Ureter (tissue), 1 donor: ENCODE measurements at regions not wholly inside any gene's neighbourhood (a gene's known extent, or its start where the extent isn't known, plus 50 kb on each side); places are given as distances from the start of the nearest gene placed in this dataset.

Source experiments
- DNase-seq: peaks from one replicate; pipeline ENCODE4 v3.0.0-alpha.2; 2020; ENCODE audit warnings: low spot score
- donor health status: DM: yes; HTN: yes; CAD: no.

DNA sequence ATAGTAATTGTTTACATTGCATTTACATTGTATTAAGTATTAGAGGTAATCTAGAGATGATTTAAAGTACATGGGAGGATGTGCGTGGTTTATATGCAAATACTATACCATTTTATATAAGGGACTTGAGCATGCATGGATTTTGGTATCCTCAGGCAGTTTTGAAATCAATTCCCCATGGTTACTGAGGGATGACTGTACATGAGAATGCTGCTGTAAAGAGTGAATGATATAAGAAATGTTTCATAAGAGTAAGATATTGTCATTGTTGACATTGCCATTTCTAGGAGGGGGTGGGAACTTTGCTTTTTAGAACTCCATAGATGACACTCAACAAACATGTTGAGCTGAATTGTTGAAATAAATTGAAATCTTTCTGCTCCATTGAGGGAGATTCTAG is 185.0 kb downstream of the SEMA6A start:
- no peak for DNase-seq

DNA sequence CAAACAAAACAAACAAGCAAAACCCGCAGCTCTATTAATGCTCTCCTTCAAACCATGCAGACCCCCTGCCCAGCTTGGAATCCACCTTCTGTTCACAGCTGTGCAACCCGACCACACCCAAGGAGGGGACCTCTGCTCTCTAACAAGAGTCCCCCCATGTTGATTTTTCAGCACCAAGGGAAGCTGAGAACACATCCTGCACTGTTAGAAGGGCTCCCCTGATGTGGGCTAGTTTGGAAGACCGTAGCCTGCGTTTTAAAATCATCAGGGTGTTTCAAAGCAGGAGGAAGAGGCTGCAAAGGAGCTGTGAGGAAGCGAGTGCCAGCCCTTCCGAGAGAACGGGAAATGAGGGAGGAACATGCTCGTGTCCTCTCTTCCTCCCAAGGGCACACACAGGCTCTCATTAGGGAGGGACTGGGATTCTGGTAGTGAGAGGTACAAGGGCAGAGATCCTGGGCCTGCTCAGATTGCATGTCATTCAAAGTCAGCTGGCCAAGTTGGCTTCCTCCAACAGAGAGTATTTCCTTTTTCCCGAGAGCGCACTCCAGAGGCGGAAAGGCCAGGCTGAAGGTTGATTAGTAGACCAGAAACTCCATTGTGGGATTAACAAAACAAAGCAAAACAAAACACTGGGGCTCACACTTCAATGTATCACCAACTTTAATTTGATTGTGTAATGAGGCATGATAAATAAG is 185.9 kb downstream of the SEMA6A start:
- no peak for DNase-seq

DNA sequence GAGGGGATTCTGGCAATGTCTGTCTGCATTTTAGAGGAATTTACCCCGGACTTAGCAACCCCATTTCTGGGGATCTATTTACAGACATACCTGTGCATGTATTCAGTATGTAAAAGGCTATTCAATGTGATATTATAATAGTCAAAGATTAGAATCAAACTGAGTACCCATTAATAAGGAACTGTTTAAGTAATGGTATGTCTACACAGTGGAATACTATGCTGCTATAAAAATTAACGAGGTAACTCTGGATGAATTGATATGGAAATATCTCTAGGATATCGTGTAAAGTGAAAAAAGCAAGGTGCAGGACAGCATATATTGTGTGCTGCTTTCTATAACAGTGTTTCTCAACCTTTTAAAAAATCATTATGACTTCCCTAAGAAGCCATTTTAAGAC is 186.9 kb downstream of the SEMA6A start:
- no peak for DNase-seq

DNA sequence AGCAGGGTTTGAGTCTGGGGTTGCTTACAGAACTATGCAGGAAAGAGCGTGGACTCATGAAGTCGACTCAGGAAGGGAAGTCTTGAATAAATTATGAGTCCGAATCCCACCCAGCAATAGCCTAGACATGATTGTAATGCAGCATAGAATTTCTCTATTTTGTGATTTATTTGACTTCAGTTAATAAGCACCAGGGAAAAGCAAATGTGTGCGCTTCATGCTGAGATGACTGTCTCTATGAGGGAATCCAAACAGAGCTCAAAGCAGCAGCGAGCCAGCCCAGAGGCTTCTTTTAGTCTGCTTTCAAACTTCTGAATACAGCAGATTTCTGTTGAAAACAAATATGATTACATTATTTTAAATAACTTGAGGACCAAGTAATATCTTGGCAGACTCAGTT is 188.0 kb downstream of the SEMA6A start:
- DNase-seq, result no peak

DNA sequence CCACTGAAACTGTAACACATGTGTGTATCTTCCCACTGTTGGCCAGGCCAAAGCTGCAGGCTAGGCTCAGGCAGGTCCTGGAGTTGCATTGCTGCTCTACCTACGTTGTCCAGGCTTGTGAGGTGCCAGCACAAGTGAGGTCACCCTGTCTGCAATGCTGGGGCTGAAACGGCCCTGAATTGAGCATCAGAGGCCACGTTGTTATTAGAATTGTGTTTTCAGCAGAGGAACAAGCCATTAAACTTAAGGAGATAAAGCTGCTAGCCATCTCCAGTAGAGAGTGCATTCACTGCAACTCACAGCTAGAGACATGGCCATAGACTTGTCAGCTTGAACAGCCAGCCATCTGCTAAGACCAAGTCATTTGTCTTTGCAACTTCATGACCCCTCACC is 191.8 kb downstream of the SEMA6A start:
- no peak for DNase-seq

DNA sequence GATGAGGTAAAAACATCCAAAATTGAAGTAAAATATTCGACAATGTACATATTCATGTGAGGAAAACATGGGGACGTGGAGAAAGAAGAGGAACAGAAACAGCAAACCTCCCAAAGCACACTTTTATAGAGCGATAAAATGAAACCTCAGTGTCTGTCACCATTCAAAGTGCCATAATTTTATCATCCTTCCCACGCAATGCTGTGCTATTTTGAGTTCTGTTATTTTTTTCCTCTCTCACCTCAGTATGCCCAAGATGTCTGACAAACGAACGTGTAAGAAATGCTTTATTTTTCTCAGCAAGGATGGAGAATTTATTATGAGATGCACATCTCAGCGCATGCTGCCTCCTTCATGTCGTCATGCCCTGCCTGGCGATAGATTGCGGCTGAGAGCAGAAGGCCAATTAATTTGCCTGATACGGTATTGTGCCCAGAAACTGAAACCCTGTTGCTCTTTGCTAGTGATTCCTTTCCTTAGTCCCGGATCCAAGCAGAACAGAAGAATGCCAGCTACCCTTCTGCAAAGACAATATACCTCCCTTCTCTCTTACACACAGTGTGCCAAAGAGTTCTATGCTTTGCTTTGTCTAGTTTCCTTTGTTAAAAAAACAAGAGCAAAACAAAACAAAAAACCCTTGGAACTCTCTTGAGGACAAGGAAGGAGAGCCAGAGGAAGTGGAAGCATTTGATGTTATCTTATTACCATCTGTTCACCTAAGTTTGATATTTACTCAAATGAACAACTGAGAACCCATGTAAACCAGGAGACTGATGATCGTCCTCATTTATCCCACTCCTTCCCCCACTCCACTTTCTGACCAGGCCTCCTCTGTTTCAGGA is 192.4 kb downstream of the SEMA6A start:
- DNase-seq, result no peak

DNA sequence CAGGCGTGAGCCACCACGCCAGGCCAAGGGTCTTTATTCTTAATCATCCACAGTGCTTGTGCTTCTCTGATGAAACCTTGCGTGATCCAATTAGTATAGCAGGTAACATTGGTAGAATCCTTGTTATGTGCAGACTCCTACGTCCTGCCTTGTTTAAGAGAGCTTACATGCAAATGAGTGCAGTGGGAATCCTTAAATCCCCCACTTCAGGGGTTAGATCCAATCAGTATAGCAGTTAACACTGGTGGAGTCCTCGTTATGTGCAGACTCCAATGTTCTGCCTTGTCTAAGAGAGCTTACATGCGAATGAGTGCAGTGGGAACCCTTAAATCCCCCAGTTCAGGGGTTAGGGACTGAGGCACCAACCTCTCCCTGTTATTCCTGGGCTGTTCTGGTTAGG is 193.4 kb downstream of the SEMA6A start:
- no peak for DNase-seq

DNA sequence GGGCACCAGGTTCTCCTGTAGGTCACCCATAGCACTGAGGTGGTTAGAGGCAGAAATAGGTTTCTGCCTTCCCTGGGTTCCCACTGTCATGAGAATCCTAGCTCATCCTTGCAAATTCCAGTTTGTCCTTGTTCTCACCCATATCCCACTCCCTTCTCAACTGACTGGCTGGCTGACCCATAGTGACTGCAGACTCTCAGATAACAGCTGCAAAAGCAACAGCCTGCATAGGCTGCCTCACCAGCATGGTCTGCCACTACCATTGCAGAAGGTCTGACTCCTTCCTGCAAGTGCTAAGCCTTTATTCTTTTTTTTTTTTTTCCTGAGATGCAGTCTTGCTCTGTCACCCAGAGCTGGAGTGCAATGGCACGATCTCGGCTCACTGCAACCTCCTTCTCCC is 194.0 kb downstream of the SEMA6A start:
- no peak for DNase-seq

DNA sequence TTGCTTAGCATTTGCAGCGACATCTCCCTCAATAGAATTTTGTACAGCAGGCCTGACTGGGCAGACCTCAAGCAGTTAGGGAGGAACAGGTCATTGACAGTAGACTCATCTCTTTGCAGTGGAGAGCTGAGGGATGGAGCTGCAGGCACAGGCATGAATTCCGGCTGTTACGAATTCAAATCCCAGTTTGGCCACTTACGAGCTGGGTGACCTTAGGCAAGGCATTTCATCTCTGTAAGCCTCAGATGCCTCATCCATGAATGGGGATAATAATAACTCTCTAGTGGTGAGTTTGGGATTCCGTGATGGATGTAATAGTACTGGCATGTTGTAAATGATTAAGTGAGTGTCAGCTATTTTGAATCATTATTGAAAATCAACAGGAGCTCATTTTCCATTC is 195.3 kb downstream of the SEMA6A start:
- DNase-seq, result no peak

DNA sequence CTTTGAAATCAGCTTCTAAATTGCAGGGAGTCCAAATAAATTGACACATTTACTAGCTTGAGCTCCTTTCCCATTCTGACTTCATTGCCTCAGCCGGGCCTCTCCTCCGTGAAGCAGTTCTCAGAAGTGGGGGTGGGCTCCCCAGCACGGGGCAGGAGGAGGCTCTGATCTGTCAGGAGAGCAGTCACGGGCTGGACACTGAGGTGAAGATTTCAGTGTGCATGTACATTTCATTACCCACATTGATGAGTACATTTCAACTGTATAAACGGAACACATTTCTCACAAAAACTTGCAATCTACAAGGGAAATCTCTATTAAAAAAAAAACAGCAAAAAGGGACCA is 195.9 kb downstream of the SEMA6A start:
- DNase-seq, result no peak

DNA sequence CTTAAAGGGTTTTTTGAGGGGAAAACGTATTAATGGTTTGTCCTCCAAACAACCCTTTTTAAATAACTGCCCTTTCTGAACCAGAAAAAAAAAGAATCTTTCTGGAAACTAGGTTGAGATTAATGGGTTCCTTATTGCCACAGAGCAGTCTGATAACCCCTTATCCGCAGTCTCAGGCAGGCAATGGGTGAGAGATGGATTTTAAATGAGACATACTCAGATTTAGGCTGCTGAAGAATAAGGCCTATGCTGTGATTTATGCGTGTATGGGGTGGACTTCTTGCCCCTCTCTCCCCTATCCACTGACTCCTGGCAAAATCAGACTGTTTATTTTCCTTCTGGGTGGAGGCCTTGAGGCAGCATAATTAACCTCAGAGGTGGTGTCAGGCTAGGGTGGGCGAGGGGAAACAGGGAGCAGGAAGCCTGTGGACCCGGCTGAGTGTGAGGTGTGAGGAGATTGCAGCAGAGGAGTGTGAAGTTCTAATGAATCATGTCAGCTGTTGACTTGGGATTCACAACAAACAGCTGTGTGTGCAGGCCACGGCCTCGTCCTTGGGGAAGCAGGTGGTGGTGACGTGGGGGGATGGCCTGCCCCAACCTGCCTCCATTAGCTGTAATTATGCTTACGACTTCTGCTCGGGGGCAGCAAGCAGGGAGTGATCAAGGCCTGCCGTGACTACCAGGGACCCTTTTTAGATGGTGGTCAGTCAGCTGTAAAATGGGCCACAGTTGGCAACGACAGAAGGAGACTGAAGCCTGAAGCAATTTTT is 196.4 kb downstream of the SEMA6A start:
- no peak for DNase-seq

DNA sequence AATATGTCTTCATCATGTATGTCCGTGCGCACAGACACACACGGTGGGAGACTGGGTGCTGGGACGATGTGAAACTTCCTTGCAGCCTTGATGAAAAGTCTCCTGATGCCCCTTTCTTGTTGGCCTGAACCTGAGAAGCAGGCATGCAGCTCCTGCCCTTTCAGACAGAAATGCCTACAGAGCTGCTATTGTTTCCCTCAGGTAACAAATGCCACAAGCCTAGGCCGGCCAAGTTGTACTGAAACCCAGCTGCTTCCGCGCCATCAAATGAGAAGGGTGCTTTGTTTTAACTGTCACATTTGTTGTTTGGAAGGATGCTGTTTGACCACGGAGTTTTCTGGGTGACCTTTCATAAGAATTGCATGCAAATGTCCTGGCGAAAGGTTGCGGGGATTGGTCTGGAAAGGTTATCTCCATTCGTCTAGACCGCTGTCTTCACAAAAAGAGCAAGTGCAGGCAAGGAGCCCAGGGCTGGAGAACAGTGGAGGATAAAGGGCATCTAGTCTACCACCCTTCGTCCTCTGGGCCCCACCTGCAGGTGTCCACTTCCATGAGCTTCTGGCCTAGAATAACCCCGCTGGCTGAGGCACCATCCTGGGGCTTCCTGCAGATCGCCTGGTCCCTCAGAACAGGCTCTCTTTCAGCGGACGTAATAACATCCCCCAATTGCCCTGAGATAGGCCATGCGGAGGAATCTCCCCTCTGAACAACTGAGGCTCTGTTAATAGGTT is 197.2 kb downstream of the SEMA6A start:
- DNase-seq, result no peak

DNA sequence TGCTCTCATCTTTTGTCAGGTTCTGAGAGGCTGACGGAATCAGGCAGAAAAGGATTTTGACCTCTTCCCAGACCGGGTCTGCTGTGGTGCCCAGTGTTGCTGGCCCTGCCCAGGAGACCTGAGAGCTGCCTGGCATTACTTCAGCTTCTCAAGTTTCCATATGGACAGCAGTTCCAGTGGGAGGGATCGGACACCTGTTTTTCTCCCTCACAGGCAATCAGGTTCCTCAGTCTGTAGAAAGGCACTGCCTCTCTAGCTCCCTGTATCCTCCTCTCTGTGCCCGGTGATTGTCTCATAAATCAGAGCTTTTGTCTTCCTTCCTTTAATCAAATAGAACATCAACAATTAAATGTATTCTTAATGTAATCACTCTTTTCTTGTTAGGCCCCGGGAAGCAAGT is 198.7 kb downstream of the SEMA6A start:
- DNase-seq, result no peak

DNA sequence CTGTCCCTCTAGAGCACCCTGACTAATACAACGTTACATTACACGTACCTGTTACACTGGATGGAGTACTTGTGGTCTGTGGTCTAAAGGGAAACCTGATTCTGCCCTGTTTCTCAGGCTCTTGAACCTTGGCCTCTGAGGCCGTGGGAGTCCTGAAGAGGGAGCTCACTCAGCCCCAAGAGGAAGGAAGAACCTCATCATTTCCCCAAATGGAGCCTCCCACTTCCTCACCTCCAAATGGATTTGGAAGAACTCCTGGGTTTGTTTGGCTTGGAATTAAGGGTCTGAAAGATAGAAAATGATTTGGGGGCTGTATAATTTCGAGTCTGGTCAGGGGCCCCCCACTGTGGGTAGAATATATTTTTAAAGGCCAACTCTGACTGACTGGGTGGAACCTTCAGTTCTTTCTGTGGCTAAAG is 200.2 kb downstream of the SEMA6A start:
- no peak for DNase-seq

DNA sequence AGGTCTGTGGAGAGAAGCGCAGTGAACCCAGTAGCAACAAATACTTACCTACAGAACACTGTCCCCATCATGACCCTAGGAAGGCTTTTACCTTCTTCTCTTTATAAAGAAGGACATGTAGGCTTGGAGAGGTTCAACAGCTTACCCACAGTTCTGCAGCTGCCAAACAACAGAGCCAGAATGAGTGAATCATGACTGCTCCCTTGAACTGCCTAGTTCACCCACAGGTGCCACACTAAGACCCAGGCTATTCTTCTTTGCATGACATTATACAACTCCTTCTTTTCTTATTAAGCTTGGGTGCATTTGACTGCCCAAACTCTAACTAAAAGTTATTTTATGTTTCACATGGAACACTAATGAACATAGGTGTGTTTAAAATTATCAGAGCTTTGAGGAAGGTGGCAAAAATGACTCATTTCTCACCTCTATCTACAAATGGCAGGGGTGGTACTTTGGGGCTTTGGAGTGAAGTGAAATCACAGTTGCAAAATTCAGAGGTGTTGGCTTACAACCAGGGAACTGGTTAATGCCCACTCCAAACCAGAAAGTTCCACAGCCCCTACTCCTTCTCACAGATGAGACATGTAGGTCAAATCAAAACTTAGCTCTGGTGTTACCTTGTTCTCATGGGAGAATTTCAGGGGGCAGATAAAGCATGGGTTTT is 201.6 kb downstream of the SEMA6A start:
- no peak for DNase-seq

DNA sequence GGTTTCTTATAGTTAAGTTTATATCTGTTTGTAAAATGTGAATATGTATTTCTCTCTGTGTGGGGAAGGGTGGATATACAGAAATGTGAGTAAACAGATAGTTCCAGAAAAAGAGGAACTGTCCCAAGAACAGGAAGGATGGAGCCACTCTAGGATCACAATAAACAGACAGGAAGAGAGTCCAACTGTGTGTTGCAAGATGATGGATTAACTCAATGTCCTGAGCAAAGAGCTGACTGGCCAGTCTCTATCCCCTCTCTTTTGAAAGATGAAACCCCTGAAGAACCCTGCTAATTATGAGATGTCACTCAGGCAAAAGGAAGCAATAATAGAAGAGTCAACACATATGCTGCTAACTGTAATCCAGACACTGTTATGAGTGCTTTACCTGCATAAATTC is 202.7 kb downstream of the SEMA6A start:
- no peak for DNase-seq

DNA sequence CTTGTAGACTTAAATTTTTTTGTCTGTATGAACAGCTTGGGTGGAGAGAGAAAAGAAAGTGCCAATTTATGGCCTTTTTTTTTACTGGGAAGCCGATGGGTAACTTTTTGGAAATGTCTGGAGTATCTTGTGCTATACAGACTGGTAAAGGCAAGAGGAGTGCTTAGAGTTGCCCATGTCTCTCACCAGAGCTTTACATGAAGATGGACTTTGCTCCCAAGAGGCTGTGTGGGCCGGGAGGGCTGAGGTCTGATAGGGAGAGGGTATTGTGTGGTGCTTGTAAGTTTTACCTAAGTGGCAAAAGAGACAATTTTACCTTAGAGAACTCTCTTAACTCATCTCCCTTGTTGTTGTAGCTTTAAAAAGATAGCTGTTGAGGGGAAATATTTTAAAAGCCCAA is 203.2 kb downstream of the SEMA6A start:
- DNase-seq, result no peak

DNA sequence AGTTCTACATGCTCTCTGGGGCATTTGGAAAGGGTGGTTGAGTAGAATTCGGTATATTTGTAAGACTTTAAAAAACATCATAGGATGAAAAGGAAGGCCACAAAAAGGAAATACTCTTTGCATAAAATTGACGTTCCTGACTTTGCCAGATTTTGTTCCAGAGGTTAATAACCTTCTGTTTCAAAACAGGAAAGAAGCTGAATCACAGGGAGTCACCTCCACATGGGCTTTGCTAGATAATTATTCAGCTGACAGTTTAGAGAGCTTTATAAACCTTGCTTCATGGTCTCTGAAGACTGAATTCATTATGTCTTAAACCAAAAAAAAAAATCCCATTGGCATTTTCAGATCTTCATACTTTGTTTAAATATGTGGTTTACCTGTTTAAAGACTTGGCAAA is 203.7 kb downstream of the SEMA6A start:
- DNase-seq, result no peak

DNA sequence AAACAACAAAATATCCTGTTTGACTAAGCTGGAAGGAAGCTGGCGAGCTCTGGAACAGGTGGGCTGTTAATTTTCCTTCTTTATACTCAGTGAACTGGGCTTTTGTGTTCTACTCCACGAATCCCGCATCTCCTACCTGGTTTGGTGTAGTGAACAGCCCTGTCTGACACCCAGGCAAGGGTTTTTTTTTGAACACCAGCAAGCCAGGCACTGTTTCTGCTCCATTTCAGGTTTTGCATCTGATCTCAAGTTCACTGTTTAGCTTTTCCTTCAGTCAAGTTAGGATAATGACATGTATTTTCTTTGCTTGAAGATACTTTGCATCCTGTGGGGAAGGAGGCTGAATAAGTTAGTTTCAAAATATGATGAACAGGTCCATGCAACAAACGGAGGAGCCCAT is 204.5 kb downstream of the SEMA6A start:
- no peak for DNase-seq

DNA sequence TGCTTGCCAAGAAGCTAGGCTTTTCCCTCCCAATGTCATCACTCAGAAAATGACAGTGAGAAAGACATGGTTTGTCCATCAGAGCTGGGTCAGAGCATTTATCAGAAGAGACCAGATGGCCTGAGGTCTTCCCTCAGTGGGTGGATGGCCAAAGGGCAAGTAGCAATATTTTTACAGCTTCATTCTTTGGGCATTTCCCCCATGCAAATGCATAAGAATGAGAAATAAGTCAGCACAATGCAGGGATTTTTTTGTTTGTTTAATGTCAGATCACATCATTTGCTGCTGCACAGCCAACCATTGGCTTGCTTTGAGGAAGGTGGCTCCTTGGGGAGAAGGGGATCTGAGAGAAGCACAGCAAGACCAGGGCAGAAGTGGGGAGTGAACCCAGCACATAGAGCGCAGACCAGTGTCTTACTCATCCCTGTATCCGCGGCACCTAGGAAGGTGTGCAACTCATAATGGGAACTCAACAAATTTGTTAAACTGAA is 209.6 kb downstream of the SEMA6A start:
- DNase-seq, result no peak

DNA sequence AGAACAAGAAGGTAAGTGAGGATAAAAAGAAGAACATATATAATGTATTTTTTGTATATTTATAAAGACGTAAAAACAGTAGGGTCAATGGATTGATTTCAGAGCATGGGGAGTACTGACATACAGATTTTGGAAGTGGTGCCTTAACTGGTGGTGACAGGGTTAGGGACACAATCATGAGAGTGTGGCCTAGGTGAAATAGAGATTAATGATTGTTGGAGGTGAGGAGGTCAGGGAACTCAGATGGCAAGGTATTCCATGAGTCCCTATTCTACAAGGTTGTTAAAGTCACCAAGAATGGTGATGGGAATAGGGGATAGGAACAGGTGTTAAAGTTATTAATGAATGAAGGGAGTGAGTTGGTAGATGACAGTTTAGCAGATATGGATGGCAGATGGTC is 210.8 kb downstream of the SEMA6A start:
- DNase-seq, result no peak
